WTC11 (cell line): ENCODE measurements at regions not wholly inside any gene's neighbourhood (a gene's known extent, or its start where the extent isn't known, plus 50 kb on each side); places are given as distances from the start of the nearest gene placed in this dataset.

Source experiments
- ATAC-seq: fragments of 200-7000 bp; cut with Tn5 transposase; 2 replicates; pipeline ENCODE4 v1.10.0; 2021; ENCODE audit warnings: mild to moderate bottlenecking, moderate library complexity
- CTCF ChIA-PET: fragments of 300-600 bp; sonication (Branson Sonifier 250); formaldehyde crosslinking; loops from one replicate; lab custom pipeline; 2021; ENCODE audit warnings: antibody characterized with exemption; lab: Charles Lee
- POLR2A ChIA-PET: fragments of 350-600 bp; sonication (Branson Sonifier 250); formaldehyde crosslinking; loops from one replicate; lab custom pipeline; 2021; ENCODE audit warnings: antibody characterized with exemption; lab: Charles Lee
- DNase-seq: peaks from one replicate; pipeline ENCODE4 v3.0.0; 2021; ENCODE audit warnings: low spot score
- H3K27ac Mint-ChIP-seq: 2 replicates; pipeline ENCODE4 v1.8.0; 2021; ENCODE audit warnings: mixed read lengths
- H3K27me3 Mint-ChIP-seq: 2 replicates; pipeline ENCODE4 v1.8.0; 2021; ENCODE audit warnings: low read depth, mild to moderate bottlenecking, moderate library complexity, mixed read lengths
- H3K36me3 Mint-ChIP-seq: 2 replicates; pipeline ENCODE4 v1.8.0; 2021; ENCODE audit warnings: mixed read lengths
- H3K4me1 Mint-ChIP-seq: 2 replicates; pipeline ENCODE4 v1.8.0; 2022; ENCODE audit warnings: mixed read lengths
- H3K4me3 Mint-ChIP-seq: 2 replicates; pipeline ENCODE4 v1.8.0; 2021; ENCODE audit warnings: mild to moderate bottlenecking, moderate library complexity, mixed read lengths
- H3K9me3 Mint-ChIP-seq: 2 replicates; pipeline ENCODE4 v1.8.0; 2021; ENCODE audit warnings: mixed read lengths
- ATF2 ChIP-seq: sonication (generic); formaldehyde crosslinking; IDR thresholded peaks from 2 replicates; pipeline ENCODE4 v1.8.1; 2022; ENCODE audit warnings: low read depth, missing genetic modification reagents, borderline replicate concordance
- CREB1 ChIP-seq: sonication (generic); formaldehyde crosslinking; IDR thresholded peaks from 2 replicates; pipeline ENCODE4 v1.8.0; 2023; ENCODE audit warnings: mild to moderate bottlenecking, missing genetic modification reagents
- E2F1 ChIP-seq: sonication (generic); formaldehyde crosslinking; IDR thresholded peaks from 2 replicates; pipeline ENCODE4 v1.8.0; 2022; ENCODE audit warnings: mild to moderate bottlenecking, missing genetic modification reagents
- E2F5 ChIP-seq: sonication (generic); formaldehyde crosslinking; IDR thresholded peaks from 2 replicates; pipeline ENCODE4 v1.8.1; 2022; ENCODE audit warnings: mild to moderate bottlenecking, moderate library complexity, missing genetic modification reagents
- FOXP1 ChIP-seq: sonication (generic); formaldehyde crosslinking; IDR thresholded peaks from 2 replicates; pipeline ENCODE4 v1.8.0; 2022; ENCODE audit warnings: missing genetic modification reagents, mild to moderate bottlenecking, moderate library complexity, borderline replicate concordance
- GTF2I ChIP-seq: fragments of 250-450 bp; sonication (Bioruptor Pico); conservative IDR thresholded peaks from 2 replicates; pipeline ENCODE4 v1.4.0; 2021; ENCODE audit warnings: mild to moderate bottlenecking
- IRF1 ChIP-seq: sonication (generic); formaldehyde crosslinking; IDR thresholded peaks from 2 replicates; pipeline ENCODE4 v1.8.0; 2023; ENCODE audit warnings: missing genetic modification reagents
- IRF2 ChIP-seq: sonication (generic); formaldehyde crosslinking; IDR thresholded peaks from 2 replicates; pipeline ENCODE4 v1.8.0; 2022; ENCODE audit warnings: low read depth, missing genetic modification reagents, borderline replicate concordance
- KAT7 ChIP-seq: sonication (generic); formaldehyde crosslinking; IDR thresholded peaks from 2 replicates; pipeline ENCODE4 v1.8.1; 2023; ENCODE audit warnings: missing genetic modification reagents, mild to moderate bottlenecking, borderline replicate concordance
- MAX ChIP-seq: sonication (generic); formaldehyde crosslinking; IDR thresholded peaks from 2 replicates; pipeline ENCODE4 v1.8.0; 2022; ENCODE audit warnings: mild to moderate bottlenecking, missing genetic modification reagents
- MYBL2 ChIP-seq: sonication (generic); formaldehyde crosslinking; IDR thresholded peaks from 2 replicates; pipeline ENCODE4 v1.8.1; 2023; ENCODE audit warnings: mild to moderate bottlenecking, moderate library complexity, missing genetic modification reagents
- NFATC4 ChIP-seq: fragments of 250-450 bp; sonication (Bioruptor Pico); IDR thresholded peaks from 2 replicates; pipeline ENCODE4 v1.9.0; 2021; ENCODE audit warnings: mild to moderate bottlenecking
- NFE2L1 ChIP-seq: sonication (generic); formaldehyde crosslinking; IDR thresholded peaks from 2 replicates; pipeline ENCODE4 v1.8.1; 2023; ENCODE audit warnings: missing genetic modification reagents
- PREB ChIP-seq: sonication (generic); formaldehyde crosslinking; IDR thresholded peaks from 2 replicates; pipeline ENCODE4 v1.8.1; 2022; ENCODE audit warnings: mild to moderate bottlenecking, missing genetic modification reagents, moderate library complexity, borderline replicate concordance
- PRRX2 ChIP-seq: fragments of 250-450 bp; sonication (Bioruptor Pico); IDR thresholded peaks from 2 replicates; pipeline ENCODE4 v1.8.0; 2021; ENCODE audit warnings: mild to moderate bottlenecking
- SP1 ChIP-seq: sonication (generic); formaldehyde crosslinking; conservative IDR thresholded peaks from 2 replicates; pipeline ENCODE4 v1.8.1; 2022; ENCODE audit warnings: missing genetic modification reagents
- STAT6 ChIP-seq: sonication (generic); formaldehyde crosslinking; conservative IDR thresholded peaks from 2 replicates; pipeline ENCODE4 v1.8.1; 2023; ENCODE audit warnings: mild to moderate bottlenecking, low read depth, missing genetic modification reagents, moderate library complexity
- TEAD4 ChIP-seq: sonication (generic); formaldehyde crosslinking; IDR thresholded peaks from 2 replicates; pipeline ENCODE4 v1.8.0; 2022; ENCODE audit warnings: mild to moderate bottlenecking, missing genetic modification reagents
- ZNF416 ChIP-seq: fragments of 250-450 bp; sonication (Bioruptor Pico); IDR thresholded peaks from 2 replicates; pipeline ENCODE4 v1.9.0; 2021; ENCODE audit warnings: mild to moderate bottlenecking, inconsistent platforms
- ZNF425 ChIP-seq: fragments of 250-450 bp; sonication (Bioruptor Pico); conservative IDR thresholded peaks from 2 replicates; pipeline ENCODE4 v1.9.0; 2021; ENCODE audit warnings: mild to moderate bottlenecking

GRCh38 chr4:130591091-130591490, 1495.1 kb downstream of the C4orf33 start:
- no peak for ATAC-seq

GRCh38 chr4:130600706-130601105, 1504.8 kb downstream of the C4orf33 start:
- ATAC-seq (no peak), DNase-seq (no peak)
- H3K9me3 Mint-ChIP-seq, result peaks cover 9% of the 10 kb centered on the region; the same call in 1 of the 2 replicates
- ChIA-PET CTCF (interaction anchor here (0.9 kb wide), 1 partner anchor 37 kb away, joined by 3 read pairs; no protein-coding TSS in a partner anchor), POLR2A (no interaction called here)
- no peaks in the 10 kb centered on the region for H3K36me3 Mint-ChIP-seq
- no peak overlapping the region for H3K4me3 Mint-ChIP-seq
- no peak overlapping the region for H3K27ac Mint-ChIP-seq
- no peaks in the 10 kb centered on the region; the same call in 1 of the 2 replicates for H3K27me3 Mint-ChIP-seq
- TF ChIP-seq GTF2I (CRISPR knock-in tag) (no peak), NFATC4 (CRISPR knock-in tag) (no peak), IRF2 (no peak), IRF1 (CRISPR knock-in tag) (no peak), PREB (CRISPR knock-in tag) (no peak), MAX (no peak), NFE2L1 (CRISPR knock-in tag) (no peak), SP1 (no peak), MYBL2 (CRISPR knock-in tag) (no peak), TEAD4 (CRISPR knock-in tag) (no peak), KAT7 (CRISPR knock-in tag) (no peak), ZNF416 (no peak), E2F1 (no peak), STAT6 (CRISPR knock-in tag) (no peak), ZNF425 (CRISPR knock-in tag) (no peak), ATF2 (no peak), FOXP1 (CRISPR knock-in tag) (no peak), PRRX2 (CRISPR knock-in tag) (no peak), CREB1 (no peak)
- peaks cover 10% of the 10 kb centered on the region for H3K4me1 Mint-ChIP-seq

More at GRCh38 chr4:130591091-130591490, 1495.1 kb downstream of the C4orf33 start:
- POLR2A ChIA-PET, result no interaction called here
- no peak for DNase-seq
- peaks cover 6% of the 10 kb centered on the region; the same call in 1 of the 2 replicates for H3K4me1 Mint-ChIP-seq
- H3K27me3 Mint-ChIP-seq, result no peaks in the 10 kb centered on the region
- no peak overlapping the region for H3K4me3 Mint-ChIP-seq
- CTCF ChIA-PET, result no interaction called here
- peaks cover 24% of the 10 kb centered on the region for H3K9me3 Mint-ChIP-seq
- TF ChIP-seq E2F5, result no peak
- no peak overlapping the region for H3K27ac Mint-ChIP-seq
- H3K36me3 Mint-ChIP-seq, result peaks cover 3% of the 10 kb centered on the region; the same call in 1 of the 2 replicates
